ENCODE measurements at regions not wholly inside any gene's neighbourhood (a gene's known extent, or its start where the extent isn't known, plus 50 kb on each side); places are given as distances from the start of the nearest gene placed in this dataset.
"Not testable (repeated sequence)": the region's sequence is repeated elsewhere in the genome, so short reads cannot be mapped to it uniquely, and the experiment has no call there.

- DNase-seq, result no peak
Measured at GRCh38 chr6:11425876-11426275, 111.7 kb upstream of the TMEM170B start.

DNA sequence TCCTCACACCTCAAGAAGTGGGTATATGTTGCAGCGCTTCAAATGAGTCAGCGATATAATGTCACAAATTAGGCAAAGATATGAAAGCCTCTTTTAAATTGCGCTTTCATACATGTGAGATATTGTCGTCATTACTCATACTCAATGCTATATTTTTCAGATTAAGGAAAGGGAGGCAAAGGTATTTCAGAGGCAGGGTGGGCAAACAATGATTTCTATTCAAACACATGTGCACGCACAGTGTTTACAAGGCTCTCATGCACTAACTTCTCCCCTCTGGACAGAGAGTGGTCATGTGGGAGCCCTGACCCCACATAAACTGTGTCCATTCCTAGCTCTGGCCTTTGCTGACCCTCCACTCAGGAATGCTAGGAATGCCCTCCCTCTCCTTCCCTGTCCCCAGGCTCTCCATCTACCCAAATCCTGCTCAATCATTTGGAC is 112.1 kb upstream of the TMEM170B start:
- no peak for DNase-seq

DNA sequence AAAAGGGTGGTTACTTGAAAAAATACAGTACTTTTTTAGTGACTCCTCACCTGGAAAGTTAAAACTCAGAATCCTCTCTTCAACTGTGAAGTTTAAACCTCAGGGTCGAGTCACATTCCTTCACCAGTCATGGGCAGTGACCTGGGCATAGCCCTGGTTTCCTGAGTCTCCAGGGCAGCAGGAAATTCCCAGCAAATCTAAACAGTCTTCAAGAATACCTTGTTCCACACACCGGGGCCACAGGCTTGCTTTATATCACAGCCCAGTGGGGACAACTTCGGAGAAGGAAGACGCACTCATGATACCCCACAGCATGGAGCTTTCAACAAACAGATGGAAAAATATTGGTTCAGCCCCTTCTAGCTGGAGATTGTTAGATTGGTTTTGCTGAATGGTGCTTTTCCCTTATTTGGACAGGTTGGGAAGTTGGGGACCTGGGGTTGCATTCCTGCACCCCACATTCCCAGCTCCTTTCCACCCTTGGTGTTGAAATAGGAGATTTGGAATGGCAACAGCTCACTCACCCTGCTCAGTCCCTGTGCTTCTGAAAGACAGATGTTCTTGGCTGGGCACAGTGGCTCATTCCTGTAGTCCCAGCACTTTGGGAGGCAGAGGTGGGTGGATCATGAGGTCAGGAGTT is 113.0 kb upstream of the TMEM170B start:
- no peak for DNase-seq

GRCh38 chr6:11423667-11424066 is 113.9 kb upstream of the TMEM170B start:
- no peak for DNase-seq

DNA sequence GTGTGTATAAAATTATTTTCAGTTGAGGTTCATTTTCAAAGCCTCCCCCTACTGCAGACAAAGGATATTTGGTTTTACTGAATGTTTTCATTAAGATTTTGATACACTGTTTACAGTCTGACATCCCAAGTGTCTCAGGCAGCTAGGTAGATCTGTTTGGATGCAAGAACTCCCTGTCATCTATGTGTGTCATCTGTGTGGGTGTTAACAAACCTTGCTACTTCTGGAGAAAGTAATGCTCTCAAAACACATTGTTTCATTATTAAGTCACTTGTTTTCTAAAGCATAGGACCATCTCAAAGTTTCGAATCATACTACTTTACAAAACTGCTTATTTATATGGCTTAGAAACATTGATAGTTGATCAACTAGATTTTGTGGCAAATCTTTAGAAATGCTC is 114.5 kb upstream of the TMEM170B start:
- DNase-seq, result no peak

GRCh38 chr6:11419763-11420453 is 117.6 kb upstream of the TMEM170B start:
- no peak for DNase-seq

- DNase-seq, result no peak
Measured at GRCh38 chr6:11418290-11418905, 119.2 kb upstream of the TMEM170B start.

- no peak for DNase-seq
Measured at GRCh38 chr6:11416936-11417576, 120.5 kb upstream of the TMEM170B start.

DNA sequence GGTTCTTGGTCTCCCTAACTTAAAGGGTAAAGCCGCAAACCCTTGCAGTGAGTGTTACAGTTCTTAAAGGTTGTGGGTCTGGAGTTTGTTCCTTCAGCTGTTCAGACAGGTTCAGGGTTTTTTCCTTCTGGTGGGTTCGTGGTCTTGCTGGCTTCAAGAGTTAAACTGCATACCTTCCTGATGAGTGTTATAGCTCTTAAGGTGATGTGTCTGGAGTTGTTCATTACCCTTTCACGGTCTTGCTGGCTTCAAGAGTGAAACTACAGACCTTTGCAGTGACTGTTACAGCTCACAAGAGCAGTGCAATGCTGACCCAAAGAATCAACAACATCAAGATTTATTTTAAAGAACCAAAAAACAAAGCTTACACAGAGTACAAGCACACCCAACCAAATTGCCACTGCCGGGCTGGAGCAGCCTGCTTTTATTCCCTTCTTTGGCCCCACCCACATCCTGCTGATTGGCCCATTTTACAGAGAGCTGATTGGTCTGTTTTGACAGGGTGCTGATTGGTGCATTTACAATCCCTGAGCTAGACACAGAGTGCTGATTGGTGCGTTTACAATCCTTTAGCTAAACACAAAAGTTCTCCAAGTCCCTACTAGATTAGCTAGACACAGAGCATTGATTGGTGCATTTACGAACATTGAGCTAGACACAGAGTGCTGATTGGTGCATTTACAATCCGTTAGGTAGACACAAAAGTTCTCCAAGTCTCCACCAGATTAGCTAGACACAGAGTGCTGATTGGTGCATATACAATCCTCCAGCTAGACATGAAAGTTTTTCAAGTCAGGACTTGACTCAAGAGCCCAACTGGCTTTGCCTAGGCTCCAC is 121.2 kb upstream of the TMEM170B start:
- not testable (repeated sequence) for DNase-seq

DNA sequence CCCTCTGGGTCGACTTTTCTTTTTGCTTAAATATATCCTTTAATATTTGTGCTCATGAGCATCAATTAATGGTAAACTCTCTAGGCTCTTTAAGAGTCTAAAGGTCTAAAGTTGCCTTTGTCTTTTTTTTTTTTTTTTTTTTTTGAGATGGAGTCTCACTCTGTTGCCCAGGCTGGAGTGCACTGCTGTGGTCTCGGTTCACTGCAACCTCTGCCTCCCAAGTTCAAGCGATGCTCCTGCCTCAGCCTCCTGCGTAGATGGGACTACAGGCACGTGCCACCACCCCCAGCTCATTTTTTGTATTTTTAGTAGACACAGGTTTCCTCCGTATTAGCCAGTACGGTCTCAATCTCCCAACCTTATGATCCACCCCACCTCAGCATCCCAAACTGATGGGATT is 122.0 kb upstream of the TMEM170B start:
- DNase-seq, result no peak

GRCh38 chr6:11414176-11414963 is 123.2 kb upstream of the TMEM170B start:
- DNase-seq, result no peak

DNA sequence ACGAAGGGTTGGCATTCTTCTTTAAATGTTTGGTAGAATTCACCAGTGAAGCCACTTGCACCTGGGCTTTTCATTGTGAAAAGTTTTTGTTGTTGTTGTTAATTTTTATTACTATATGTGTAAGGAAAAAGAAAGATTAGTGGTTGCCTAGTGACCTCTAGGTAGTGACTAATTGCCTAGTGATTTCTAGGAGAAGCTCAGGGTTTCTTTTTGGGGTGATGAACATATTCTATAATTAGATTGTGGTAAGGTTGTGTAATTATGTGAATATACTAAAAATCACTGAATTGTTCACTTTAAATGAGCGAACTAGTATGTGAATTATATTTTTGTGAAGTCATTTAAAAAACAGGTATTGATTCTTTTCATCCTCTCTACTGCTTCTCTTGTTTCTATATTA is 123.8 kb upstream of the TMEM170B start:
- no peak for DNase-seq

DNA sequence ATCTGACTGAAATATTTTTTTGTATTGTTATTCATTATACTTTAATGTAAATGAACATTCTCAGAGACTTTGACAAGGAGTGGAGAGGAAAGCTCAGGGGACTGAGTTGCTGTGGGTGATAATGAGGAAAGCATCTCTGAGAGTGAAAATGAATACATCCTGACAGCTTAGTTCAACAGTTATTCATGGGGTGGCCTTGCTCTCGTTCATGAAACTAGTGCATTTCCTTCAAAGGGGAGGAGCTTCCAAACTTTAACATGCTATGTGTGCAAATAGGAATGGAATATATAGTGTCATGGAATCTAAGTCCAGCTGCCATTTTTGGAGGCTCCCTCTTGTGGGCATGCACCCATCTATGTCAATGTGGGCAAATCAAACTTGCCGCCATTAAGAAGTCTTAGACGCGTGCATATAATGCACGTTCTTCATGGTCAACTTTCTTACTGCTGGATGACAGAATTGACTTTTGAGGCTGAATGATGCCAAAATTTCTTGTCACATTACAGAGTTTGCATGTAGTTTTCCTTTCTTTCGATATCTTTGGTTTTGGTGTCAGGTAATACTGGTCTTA is 124.3 kb upstream of the TMEM170B start:
- no peak for DNase-seq

- no peak for DNase-seq
Measured at GRCh38 chr6:11412616-11413015, 124.9 kb upstream of the TMEM170B start.

GRCh38 chr6:11412011-11412424 is 125.5 kb upstream of the TMEM170B start:
- DNase-seq, result no peak

DNA sequence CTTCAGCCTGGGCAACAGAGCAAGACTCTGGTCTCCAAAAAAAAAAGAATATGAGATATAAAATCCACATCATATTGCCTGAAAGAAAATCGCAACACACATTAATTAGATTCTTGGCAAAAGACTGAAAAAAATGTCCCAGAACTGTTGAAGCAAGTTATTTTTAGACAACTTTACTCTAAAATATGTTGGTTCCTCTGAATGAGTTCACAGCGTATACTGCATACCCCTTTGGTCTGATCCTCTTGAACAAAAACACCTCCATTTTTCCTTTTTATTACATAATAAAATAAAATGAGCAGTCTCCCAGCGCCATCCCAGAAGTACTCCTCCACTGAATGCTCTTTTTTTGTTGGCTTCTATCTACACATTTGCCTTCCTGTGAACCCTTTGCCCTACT is 126.0 kb upstream of the TMEM170B start:
- no peak for DNase-seq

GRCh38 chr6:11410539-11411307 is 126.8 kb upstream of the TMEM170B start:
- DNase-seq, result no peak

- DNase-seq, result no peak
Measured at GRCh38 chr6:11409371-11409770, 128.2 kb upstream of the TMEM170B start.

DNA sequence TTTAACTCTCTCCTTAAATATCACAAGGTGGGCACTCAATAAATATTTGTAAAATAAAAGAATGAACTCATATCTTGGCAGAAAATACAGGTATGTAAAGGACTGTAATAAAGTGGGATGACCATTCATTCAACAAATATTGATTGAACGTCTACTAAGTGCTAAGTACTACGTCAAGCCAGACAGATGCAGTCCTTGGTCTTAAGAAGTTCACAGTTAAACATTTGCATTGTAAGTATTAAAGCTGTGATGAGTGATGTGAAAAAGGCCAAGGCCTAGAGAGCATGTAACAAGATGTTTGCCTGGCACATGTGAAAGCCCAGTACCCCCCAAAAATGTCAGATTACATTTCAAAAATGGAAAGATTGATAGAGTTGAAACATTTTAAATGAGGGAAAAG is 130.1 kb upstream of the TMEM170B start:
- no peak for DNase-seq

- DNase-seq, result no peak
Measured at GRCh38 chr6:11404838-11405237, 132.7 kb upstream of the TMEM170B start.

DNA sequence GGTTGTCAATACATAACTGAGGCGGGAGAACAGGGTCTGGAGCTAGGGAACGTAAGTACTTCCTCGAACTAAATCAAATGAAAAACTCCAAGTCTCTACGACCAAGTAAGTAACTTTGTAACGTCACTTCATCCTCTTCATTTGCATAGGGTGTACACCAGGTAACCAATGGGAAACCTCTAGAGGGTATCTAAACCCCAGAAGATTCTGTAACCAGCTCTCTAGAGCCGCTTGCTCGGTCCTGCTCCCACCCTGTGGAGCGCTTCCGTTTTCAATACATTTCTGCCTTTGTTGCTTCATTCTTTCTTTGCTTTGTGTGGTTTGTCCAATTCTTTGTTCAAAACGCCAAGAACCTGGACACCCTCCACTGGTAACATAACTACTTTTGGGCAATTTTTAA is 133.5 kb upstream of the TMEM170B start:
- no peak for DNase-seq
